Endothelial cell (in vitro differentiated cells): ENCODE measurements at regions not wholly inside any gene's neighbourhood (a gene's known extent, or its start where the extent isn't known, plus 50 kb on each side); places are given as distances from the start of the nearest gene placed in this dataset.

ENCODE experiments used
- DNase-seq: peaks from one replicate; pipeline ENCODE4 v3.0.0; 2021; ENCODE audit warnings: low spot score
- H3K27ac Mint-ChIP-seq: one replicate; pipeline ENCODE4 v1.8.0; 2021; ENCODE audit warnings: mixed read lengths, inconsistent platforms; ENCODE audit not compliant: unreplicated experiment
- H3K27me3 Mint-ChIP-seq: one replicate; pipeline ENCODE4 v1.8.0; 2021; ENCODE audit warnings: mild to moderate bottlenecking, moderate library complexity, mixed read lengths, inconsistent platforms; ENCODE audit not compliant: unreplicated experiment
- H3K36me3 Mint-ChIP-seq: one replicate; pipeline ENCODE4 v1.8.0; 2021; ENCODE audit warnings: mild to moderate bottlenecking, low read depth, mixed read lengths, inconsistent platforms; ENCODE audit not compliant: unreplicated experiment
- H3K4me1 Mint-ChIP-seq: one replicate; pipeline ENCODE4 v1.8.0; 2021; ENCODE audit warnings: mild to moderate bottlenecking, mixed read lengths, inconsistent platforms; ENCODE audit not compliant: unreplicated experiment
- H3K4me3 Mint-ChIP-seq: one replicate; pipeline ENCODE4 v1.8.0; 2021; ENCODE audit warnings: mild to moderate bottlenecking, mixed read lengths, inconsistent platforms; ENCODE audit not compliant: unreplicated experiment
- H3K9me3 Mint-ChIP-seq: one replicate; pipeline ENCODE4 v1.8.0; 2021; ENCODE audit warnings: mixed read lengths, inconsistent platforms; ENCODE audit not compliant: unreplicated experiment
- TF ChIP-seq, protein P1 (sequence below): fragments of 200-600 bp; sonication (generic); IDR thresholded peaks from one replicate; pipeline ENCODE4 v1.5.0; 2021; ENCODE audit warnings: antibody characterized with exemption; ENCODE audit not compliant: unreplicated experiment

DNA sequence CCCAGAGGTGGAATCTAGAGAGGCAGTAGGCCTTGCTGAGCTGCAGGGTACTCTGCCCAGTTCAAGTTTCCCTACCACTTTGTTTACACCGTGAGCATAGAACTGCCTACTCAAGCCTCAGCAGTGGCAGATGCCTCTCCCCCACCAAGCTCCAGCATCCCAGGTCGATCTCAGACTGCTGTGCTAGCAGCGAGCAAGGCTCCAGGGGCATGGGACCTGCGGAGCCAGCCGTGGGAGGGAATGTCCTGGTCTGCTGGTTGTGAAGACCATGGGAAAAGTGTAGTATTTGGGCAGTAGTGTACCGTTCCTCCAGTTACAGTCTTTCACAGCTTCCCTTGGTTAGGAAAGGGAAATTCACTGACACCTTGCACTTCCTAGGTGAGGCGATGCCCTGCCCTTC, 50.6 kb upstream of the FSIP2 start:
- Mint-ChIP-seq H3K27ac (no peak overlapping the region), H3K4me3 (no peak overlapping the region), H3K27me3 (peaks cover 5% of the 10 kb centered on the region), H3K36me3 (no peaks in the 10 kb centered on the region), H3K4me1 (no peaks in the 10 kb centered on the region), H3K9me3 (no peaks in the 10 kb centered on the region)
- TF ChIP-seq, protein P1, sequence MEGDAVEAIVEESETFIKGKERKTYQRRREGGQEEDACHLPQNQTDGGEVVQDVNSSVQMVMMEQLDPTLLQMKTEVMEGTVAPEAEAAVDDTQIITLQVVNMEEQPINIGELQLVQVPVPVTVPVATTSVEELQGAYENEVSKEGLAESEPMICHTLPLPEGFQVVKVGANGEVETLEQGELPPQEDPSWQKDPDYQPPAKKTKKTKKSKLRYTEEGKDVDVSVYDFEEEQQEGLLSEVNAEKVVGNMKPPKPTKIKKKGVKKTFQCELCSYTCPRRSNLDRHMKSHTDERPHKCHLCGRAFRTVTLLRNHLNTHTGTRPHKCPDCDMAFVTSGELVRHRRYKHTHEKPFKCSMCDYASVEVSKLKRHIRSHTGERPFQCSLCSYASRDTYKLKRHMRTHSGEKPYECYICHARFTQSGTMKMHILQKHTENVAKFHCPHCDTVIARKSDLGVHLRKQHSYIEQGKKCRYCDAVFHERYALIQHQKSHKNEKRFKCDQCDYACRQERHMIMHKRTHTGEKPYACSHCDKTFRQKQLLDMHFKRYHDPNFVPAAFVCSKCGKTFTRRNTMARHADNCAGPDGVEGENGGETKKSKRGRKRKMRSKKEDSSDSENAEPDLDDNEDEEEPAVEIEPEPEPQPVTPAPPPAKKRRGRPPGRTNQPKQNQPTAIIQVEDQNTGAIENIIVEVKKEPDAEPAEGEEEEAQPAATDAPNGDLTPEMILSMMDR: no peak
- DNase-seq: no peak
